HT1080 (cell line): ENCODE measurements at regions not wholly inside any gene's neighbourhood (a gene's known extent, or its start where the extent isn't known, plus 50 kb on each side); places are given as distances from the start of the nearest gene placed in this dataset.

Experiments used
- DNase-seq: peaks from one replicate; pipeline ENCODE4 v3.0.0-alpha.2; 2015; ENCODE audit warnings: low read depth

DNA sequence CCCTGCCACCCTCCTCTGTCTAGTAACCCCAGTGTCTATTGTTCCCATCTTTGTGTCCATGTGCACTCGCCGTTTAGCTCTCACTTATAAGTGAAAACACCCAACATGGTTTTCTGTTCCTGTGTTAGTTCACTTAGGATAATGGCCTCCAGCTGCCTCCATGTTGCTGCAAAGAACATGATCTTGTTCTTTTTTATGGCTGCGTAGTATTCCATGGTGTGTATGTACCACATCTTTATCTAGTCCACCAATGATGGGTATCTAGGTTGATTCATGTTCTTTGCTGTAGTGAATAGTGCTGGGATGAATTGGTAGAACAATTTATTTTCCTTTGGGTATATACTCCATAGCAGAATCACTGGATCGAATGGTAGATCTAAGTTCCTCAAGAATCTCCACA, 51.0 kb upstream of the RFLNA start:
- DNase-seq = no peak
